ENCODE measurements at regions not wholly inside any gene's neighbourhood (a gene's known extent, or its start where the extent isn't known, plus 50 kb on each side); places are given as distances from the start of the nearest gene placed in this dataset.

DNA sequence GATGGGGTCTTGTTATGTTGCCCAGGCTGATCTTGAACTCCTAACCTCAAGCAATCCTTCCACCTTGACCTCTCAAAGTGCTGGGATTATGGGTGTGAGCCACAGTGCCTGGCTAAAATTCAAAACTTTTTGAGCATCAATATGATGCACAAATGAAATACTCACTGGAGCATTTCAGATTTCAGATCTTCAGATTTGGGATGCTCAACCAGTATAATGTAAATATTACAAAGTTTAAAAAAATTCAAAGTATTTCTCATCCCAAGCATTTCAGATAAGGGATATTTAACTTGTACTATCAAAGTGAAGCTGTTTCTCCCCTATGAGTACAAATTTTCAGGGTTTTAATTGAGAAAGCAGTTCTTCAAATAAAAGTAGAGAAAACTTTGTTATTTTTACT lies 164.1 kb upstream of the CCDC68 start:
- TF ChIP-seq CTCF (IDR thresholded peaks at IDR 0.05) (no peak), POLR2A (IDR thresholded peaks at IDR 0.05) (no peak)

Data from Peyer's patch (tissue), 4 donors.